ENCODE measurements at regions not wholly inside any gene's neighbourhood (a gene's known extent, or its start where the extent isn't known, plus 50 kb on each side); places are given as distances from the start of the nearest gene placed in this dataset.
"Not testable (repeated sequence)": the region's sequence is repeated elsewhere in the genome, so short reads cannot be mapped to it uniquely, and the experiment has no call there.

GRCh38 chr15:98549741-98550140 lies 98.6 kb upstream of the IGF1R start:
- DNase-seq: no peak
- BruUV-seq (replicated peaks): no TSS peak
- CTCF ChIA-PET: interaction anchor here (0.6 kb wide), 1 partner anchor 539 kb away, joined by 4 read pairs; no protein-coding TSS in a partner anchor
- Mint-ChIP-seq H3K9me3 (ENCODE audit: low read depth, unreplicated experiment) (no peaks in the 10 kb centered on the region), H3K27me3 (ENCODE audit: unreplicated experiment) (peaks cover 88% of the 10 kb centered on the region), H3K36me3 (ENCODE audit: insufficient read depth, unreplicated experiment) (peaks cover 13% of the 10 kb centered on the region), H3K27ac (ENCODE audit: unreplicated experiment) (no peak overlapping the region), H3K4me1 (ENCODE audit: low read depth, unreplicated experiment) (no peaks in the 10 kb centered on the region), H3K4me3 (ENCODE audit: low read depth, unreplicated experiment) (no peak overlapping the region)
- TF ChIP-seq CTCF (IDR thresholded peaks at IDR 0.05; ENCODE audit: unreplicated experiment): no peak
- intact Hi-C loops (cut with micrococcal nuclease; ENCODE audit: unreplicated experiment): no loop called here

GRCh38 chr15:98550363-98550762 lies 98.0 kb upstream of the IGF1R start:
- intact Hi-C loops (cut with micrococcal nuclease; ENCODE audit: unreplicated experiment); H3K27ac Mint-ChIP-seq (ENCODE audit: unreplicated experiment); DNase-seq; H3K4me1 Mint-ChIP-seq (ENCODE audit: low read depth, unreplicated experiment); BruUV-seq (replicated peaks); H3K4me3 Mint-ChIP-seq (ENCODE audit: low read depth, unreplicated experiment); CTCF ChIA-PET; H3K9me3 Mint-ChIP-seq (ENCODE audit: low read depth, unreplicated experiment): not testable (repeated sequence)
- peaks cover 13% of the 10 kb centered on the region for H3K36me3 Mint-ChIP-seq (ENCODE audit: insufficient read depth, unreplicated experiment)
- H3K27me3 Mint-ChIP-seq (ENCODE audit: unreplicated experiment): peaks cover 88% of the 10 kb centered on the region

- Mint-ChIP-seq H3K27me3 (ENCODE audit: unreplicated experiment) (peaks cover 76% of the 10 kb centered on the region), H3K9me3 (ENCODE audit: low read depth, unreplicated experiment) (no peaks in the 10 kb centered on the region), H3K4me1 (ENCODE audit: low read depth, unreplicated experiment) (no peaks in the 10 kb centered on the region), H3K27ac (ENCODE audit: unreplicated experiment) (no peak overlapping the region), H3K4me3 (ENCODE audit: low read depth, unreplicated experiment) (no peak overlapping the region), H3K36me3 (ENCODE audit: insufficient read depth, unreplicated experiment) (peaks cover 13% of the 10 kb centered on the region)
- no TSS peak for BruUV-seq (replicated peaks)
- DNase-seq: no peak
- intact Hi-C loops (cut with micrococcal nuclease; ENCODE audit: unreplicated experiment): no loop called here
- TF ChIP-seq CTCF (IDR thresholded peaks at IDR 0.05; ENCODE audit: unreplicated experiment): no peak
- CTCF ChIA-PET: no interaction called here
These were observed 96.3 kb upstream of the IGF1R start for GRCh38 chr15:98551936-98552562.

- no peak for DNase-seq
These were observed 93.8 kb upstream of the IGF1R start for GRCh38 chr15:98554272-98555172.

More at GRCh38 chr15:98554272-98555172, 93.8 kb upstream of the IGF1R start:
- no peaks in the 10 kb centered on the region for H3K36me3 Mint-ChIP-seq (ENCODE audit: insufficient read depth, unreplicated experiment)
- TF ChIP-seq CTCF (IDR thresholded peaks at IDR 0.05; ENCODE audit: unreplicated experiment): no peak
- H3K27ac Mint-ChIP-seq (ENCODE audit: unreplicated experiment): no peak overlapping the region
- no peak overlapping the region for H3K4me3 Mint-ChIP-seq (ENCODE audit: low read depth, unreplicated experiment)
- peaks cover 68% of the 10 kb centered on the region for H3K27me3 Mint-ChIP-seq (ENCODE audit: unreplicated experiment)
- CTCF ChIA-PET: interaction anchor here (0.6 kb wide), 1 partner anchor 18 kb away, joined by 5 read pairs; no protein-coding TSS in a partner anchor
- intact Hi-C loops (cut with micrococcal nuclease; ENCODE audit: unreplicated experiment): no loop called here
- no peaks in the 10 kb centered on the region for H3K4me1 Mint-ChIP-seq (ENCODE audit: low read depth, unreplicated experiment)
- H3K9me3 Mint-ChIP-seq (ENCODE audit: low read depth, unreplicated experiment): no peaks in the 10 kb centered on the region
- no TSS peak for BruUV-seq (replicated peaks)
